ENCODE measurements at regions not wholly inside any gene's neighbourhood (a gene's known extent, or its start where the extent isn't known, plus 50 kb on each side); places are given as distances from the start of the nearest gene placed in this dataset.
"Not testable (repeated sequence)": the region's sequence is repeated elsewhere in the genome, so short reads cannot be mapped to it uniquely, and the experiment has no call there.

DNA sequence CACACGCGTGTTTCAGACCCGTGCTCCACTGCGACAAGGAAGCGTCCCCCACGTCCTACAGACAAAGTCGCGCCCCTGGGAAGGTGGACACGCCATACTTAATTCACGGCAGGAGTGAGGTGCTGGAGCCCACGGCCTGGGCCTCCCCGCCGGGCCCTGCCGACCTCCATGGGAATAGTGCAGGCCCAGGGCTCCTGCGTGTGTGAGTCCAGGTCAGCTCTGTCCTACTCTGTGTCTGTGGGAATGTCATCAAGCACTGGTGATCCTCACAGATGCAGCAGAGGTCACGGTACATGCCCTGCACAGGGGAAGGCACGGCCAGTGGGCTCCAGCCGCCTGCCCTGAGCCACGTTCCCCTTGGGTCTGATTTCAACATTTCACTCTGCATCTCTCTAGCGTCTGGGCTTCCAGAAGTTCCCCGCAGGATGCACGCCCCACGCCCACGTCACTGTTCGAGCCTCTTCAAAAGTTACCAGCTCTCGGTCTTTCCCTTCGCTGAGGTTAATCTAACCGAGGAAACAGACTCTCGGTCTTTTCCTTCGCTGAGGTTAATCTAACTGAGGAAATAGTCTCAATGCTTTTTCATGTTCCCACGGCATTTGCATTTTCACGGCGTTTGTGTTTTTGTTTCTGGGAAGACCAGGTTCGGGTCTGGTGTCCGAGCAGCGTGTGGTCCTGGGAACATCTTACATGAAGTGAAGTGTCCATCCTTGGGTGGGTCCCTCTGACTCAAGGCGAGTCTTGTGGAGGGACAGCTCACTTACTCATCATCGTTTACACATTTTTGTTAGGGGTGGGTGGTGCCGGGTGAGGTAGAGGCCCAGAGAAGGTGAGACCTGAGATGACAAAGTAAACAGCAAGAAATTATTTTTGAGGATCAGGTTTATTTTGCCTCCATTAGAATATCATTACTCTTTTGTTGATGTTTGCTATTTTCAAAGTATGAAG lies 157.3 kb upstream of the ALKAL2 start:
- no peak overlapping the region; the same call in 1 of the 2 replicates for H3K4me3 ChIP-seq (ENCODE audit: low read length)
- DNase-seq (ENCODE audit: low read depth, low spot score), result peak; percentile 61

- no peak for DNase-seq (ENCODE audit: low read depth, low spot score)
These were observed 155.8 kb upstream of the ALKAL2 start for GRCh38 chr2:443741-444140.

DNA sequence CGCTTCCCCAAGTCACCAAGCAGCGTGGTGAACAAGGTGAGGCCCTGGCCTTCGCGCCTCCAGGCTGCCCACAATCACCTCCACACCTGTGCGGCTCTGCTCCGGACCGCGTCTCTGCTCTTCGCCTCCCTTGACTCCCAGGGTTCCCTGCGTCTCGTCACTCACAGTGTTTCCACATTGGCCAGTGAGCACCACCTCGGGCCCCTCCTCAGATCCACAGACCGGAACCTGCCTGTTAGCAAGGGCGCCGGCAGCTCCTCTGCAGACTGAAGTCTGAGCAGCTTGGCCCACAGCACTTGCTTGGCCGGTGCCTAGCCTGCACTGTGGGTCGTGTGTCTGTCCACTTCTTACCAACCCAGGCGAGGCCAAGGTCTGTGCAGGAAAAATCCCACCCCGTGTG lies 155.3 kb upstream of the ALKAL2 start:
- DNase-seq (ENCODE audit: low read depth, low spot score), result no peak
- H3K4me3 ChIP-seq (ENCODE audit: low read length), result no peak overlapping the region

More at GRCh38 chr2:443741-444140, 155.8 kb upstream of the ALKAL2 start:
- H3K4me3 ChIP-seq (ENCODE audit: low read length), result no peak overlapping the region

DNA sequence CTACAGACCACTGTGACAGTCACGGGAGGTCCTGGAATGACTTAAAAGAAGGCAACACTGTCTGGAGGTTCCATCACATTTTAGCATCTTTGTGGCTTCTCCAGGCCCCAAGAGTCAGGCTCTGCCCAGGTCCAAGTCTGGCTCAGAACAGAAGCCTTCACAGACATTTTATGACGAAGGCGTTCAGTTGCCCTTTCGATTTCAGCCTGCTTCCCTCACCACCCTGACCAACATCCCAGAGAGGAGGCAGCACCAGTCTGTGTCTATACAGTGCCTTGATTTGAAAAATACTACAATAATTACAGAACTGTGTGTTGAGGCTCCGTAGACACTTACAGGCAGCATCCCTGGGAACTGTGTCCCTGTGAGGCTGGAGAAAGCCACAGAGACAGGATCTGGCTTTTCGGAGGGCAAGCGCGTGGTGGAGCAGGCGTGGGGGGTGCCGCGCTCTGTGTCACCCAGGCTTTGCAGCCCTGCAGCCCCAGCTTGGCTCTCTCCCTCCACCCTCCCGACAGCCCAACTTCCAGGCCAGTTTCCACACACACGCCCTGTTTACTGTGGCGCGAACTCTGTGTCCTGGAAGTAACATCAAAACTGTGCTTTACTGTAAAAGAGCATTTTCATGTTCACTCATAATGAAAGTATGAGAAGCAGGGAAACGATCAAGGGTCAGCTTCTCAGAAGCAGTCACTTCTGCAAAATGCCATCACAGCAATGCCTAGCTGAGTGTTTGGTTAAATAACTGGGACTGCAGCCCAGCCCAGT lies 153.5 kb upstream of the ALKAL2 start:
- no peak overlapping the region for H3K4me3 ChIP-seq (ENCODE audit: low read length)
- DNase-seq (ENCODE audit: low read depth, low spot score), result no peak

DNA sequence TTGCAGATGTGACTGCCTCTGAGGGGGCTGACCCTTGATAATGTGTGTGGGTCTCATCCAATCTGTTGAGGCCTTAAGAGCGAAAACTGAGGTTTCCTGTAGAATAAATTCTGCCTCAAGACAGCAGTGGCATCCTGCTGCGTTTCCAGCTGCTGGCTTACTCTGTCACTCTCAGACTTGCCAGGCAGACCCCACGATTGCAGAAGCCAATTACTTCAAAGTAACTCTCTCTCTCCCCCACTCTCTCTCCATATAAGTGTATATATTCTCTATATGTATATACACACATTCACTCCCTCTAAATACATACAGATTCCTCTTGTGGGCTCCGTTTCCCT lies 152.5 kb upstream of the ALKAL2 start:
- H3K4me3 ChIP-seq (ENCODE audit: low read length), result no peak overlapping the region
- DNase-seq (ENCODE audit: low read depth, low spot score), result peak; percentile 36

- DNase-seq (ENCODE audit: low read depth, low spot score), result no peak
- H3K4me3 ChIP-seq (ENCODE audit: low read length), result no peak overlapping the region
These were observed 151.9 kb upstream of the ALKAL2 start for GRCh38 chr2:439556-440402.

DNA sequence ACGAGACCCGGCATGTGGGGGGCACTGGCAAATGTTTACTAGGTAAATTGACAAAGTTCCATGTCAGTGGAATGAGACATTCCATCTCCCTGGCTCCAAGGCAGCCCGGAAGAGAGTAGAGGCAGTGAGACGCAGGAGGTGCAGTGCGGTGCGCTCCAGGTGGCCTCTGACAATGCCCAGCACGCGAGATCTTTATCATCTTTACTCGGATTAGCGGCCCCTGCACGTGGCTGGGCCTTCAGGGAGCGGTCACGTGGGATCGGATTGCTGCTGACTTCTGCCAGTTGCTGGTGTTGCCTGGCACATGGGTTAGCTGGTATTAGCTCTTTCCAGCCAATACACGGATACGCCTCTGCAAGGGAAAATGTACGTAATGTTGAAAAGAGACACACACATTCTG lies 151.2 kb upstream of the ALKAL2 start:
- no peak for DNase-seq (ENCODE audit: low read depth, low spot score)

GRCh38 chr2:437756-438393 lies 150.0 kb upstream of the ALKAL2 start:
- peak overlapping the region; percentile 60 for H3K4me3 ChIP-seq (ENCODE audit: low read length)
- DNase-seq (ENCODE audit: low read depth, low spot score), result peak; percentile 91

More for the DNA sequence above, 151.2 kb upstream of the ALKAL2 start:
- H3K4me3 ChIP-seq (ENCODE audit: low read length), result no peak overlapping the region

DNA sequence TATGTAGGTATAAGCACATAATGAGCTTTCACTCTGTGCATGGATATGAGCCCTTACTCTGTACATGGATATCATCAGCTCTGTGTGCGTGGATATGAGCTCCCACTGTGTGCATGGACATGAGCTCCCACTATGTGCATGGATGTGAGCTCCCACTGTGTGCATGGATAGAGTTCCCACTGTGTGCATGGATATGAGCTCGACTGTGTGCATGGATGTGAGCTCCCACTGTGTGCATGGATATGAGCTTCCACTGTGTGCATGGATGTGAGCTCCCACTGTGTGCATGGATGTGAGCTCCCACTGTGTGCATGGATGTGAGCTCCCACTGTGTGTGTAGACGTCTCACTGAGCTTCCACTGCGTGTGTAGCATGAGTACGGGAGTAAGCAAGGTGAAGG lies 149.3 kb upstream of the ALKAL2 start:
- peak overlapping the region; percentile 60 for H3K4me3 ChIP-seq (ENCODE audit: low read length)
- no peak for DNase-seq (ENCODE audit: low read depth, low spot score)

DNA sequence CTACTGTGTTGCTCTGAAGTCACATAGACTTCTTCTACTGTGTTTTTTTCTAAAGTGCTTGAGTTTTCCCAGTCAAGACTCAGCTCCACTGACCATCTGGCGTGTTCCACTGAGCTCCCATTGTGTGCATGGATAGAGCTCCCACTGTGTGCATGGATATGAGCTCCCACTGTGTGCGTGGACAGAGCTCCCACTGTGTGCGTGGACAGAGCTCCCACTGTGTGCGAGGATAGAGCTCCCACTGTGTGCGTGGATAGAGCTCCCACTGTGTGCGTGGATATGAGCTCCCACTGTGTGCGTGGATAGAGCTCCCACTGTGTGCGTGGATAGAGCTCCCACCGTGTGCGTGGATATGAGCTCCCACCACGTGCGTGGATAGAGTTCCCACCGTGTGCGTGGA lies 148.3 kb upstream of the ALKAL2 start:
- no peak for DNase-seq (ENCODE audit: low read depth, low spot score)
- H3K4me3 ChIP-seq (ENCODE audit: low read length), result no peak overlapping the region

DNA sequence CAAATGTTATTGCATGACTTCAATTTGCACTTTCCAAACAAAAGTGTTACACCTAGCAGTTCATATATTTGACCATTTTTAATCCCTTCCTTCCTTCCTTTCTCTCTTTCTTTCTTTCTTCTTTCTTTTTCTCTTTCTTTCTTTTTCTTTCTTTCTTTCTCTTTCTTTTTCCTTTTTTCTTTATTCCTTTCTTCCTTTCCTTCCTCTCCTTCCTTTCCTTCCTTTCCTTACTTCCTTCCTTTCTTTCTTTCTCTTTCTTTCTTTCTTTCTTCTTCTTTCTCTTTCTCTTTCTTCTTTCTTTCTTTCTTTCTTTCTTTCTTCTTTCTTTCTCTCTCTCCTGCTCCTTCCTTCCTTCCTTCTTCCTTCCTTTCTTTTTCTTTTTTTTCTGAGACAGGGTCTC lies 146.7 kb upstream of the ALKAL2 start:
- no peak for DNase-seq (ENCODE audit: low read depth, low spot score)
- H3K4me3 ChIP-seq (ENCODE audit: low read length), result no peak overlapping the region

- H3K4me3 ChIP-seq (ENCODE audit: low read length), result no peak overlapping the region
- DNase-seq (ENCODE audit: low read depth, low spot score), result no peak
These were observed 145.3 kb upstream of the ALKAL2 start for GRCh38 chr2:433216-433615.

- H3K4me3 ChIP-seq (ENCODE audit: low read length), result no peak overlapping the region
- no peak for DNase-seq (ENCODE audit: low read depth, low spot score)
These were observed 142.6 kb upstream of the ALKAL2 start for GRCh38 chr2:430291-431040.

DNA sequence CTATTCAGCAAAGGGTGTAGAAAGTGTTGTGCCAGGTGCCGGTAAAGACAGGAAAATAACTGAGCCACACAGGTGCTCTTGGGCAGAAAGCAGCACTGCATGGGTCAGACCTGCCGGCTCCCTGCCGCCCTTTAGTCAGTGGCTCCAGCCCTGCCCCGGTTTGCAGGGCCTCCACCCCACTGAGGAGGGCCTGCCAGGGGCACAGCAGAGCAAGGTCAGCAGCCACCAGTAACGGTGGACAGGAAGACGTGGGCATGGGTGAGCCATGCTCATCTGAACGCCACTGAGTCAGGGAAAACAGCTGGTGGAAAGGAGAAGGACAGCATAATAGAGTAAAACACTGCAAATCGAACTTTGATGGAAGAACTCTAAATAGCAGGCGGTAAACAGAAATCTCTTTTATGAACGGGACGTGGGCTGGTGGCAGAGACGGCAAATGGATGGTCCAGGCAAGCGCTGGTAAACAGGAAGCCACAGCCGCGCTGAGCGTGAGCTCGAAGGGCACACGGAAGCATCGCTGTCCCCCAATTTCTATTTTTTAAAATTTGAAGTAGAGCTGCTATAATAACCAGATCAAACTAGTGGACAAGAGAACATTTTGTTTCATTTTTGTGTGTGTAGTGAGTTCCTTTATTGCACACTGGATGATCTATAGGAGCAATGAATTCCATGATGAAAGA lies 141.8 kb upstream of the ALKAL2 start:
- H3K4me3 ChIP-seq (ENCODE audit: low read length), result no peak overlapping the region
- DNase-seq (ENCODE audit: low read depth, low spot score), result no peak

DNA sequence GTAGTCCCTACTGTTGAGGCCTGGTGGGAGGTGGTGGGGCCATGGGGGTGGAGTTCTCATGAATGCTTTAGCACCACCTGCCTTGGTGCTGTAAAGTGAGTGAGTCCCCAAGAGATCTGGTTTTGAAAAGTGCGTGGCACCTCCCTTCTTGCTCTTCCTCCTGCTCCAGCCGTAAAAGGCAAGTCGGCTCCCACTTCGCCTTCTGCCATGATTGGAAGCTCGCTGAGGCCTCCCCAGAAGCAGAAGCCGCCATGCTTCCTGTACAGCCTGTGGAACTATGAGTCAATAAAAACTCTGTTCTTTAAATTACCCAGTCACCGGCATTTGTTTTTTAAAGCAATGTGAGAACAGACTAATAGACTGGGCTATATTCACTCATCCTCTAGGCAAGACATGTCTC lies 141.3 kb upstream of the ALKAL2 start:
- no peak overlapping the region for H3K4me3 ChIP-seq (ENCODE audit: low read length)
- DNase-seq (ENCODE audit: low read depth, low spot score), result no peak

GRCh38 chr2:428591-428990 lies 140.7 kb upstream of the ALKAL2 start:
- no peak for DNase-seq (ENCODE audit: low read depth, low spot score)

GRCh38 chr2:426696-427095 lies 138.8 kb upstream of the ALKAL2 start:
- H3K4me3 ChIP-seq (ENCODE audit: low read length); DNase-seq (ENCODE audit: low read depth, low spot score): not testable (repeated sequence)

More at GRCh38 chr2:428591-428990, 140.7 kb upstream of the ALKAL2 start:
- no peak overlapping the region for H3K4me3 ChIP-seq (ENCODE audit: low read length)

DNA sequence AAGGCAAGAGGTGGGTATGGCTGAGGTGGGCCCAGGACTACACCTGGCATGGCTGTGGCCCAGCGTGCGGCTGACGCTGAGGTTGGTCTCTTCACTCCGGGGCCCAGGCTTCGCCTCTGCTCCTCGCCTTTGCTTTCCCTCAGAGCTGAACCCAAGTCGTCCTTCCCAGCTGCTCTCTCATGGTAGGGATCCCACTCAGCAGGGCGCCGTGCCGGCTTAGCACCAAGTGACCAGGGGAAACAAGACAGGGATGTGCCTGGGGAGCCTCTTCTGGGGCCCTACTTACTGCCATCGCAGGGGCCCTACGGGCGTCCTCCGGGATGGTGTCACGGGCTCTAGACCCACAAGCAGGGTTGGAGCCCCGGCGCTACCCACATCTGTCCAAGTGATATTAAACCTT lies 138.1 kb upstream of the ALKAL2 start:
- no peak overlapping the region for H3K4me3 ChIP-seq (ENCODE audit: low read length)
- no peak for DNase-seq (ENCODE audit: low read depth, low spot score)
